ENCODE measurements at regions not wholly inside any gene's neighbourhood (a gene's known extent, or its start where the extent isn't known, plus 50 kb on each side); places are given as distances from the start of the nearest gene placed in this dataset.

DNA sequence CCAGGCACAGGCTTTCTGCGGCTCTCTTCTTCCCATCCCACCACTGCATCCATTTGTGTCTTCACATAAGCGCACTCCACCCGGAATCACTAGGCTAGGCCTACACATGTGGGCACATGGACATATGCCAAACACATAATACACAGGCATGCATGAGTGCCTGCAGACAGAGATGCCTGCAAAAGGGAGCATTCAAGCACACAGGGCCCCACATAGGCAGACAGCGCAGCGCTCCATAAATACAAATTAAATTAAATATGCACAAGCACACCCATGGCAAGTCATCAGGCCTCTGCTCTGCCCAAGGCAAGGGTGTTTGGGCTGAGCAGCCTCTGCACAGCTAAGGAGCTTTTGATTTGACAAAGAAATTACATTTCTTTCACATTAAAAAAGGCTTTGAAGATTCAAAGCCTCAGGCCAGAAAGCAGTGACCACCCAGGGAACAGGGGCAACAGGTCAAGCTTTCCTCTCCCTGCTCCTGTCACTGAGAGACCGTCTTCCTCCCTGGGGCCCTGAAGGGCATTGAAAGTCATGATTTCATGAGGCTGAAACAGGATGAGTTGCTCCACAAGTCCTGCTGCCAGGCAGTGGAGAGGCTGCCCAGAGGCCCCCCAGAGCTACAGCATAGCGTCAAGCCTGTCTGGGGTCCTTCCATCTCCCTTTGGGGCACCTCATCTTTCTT is 134.2 kb upstream of the LRFN2 start:
- Histone ChIP-seq H4K20me1 (ENCODE audit: insufficient read depth, low read length) (no peaks in the 10 kb centered on the region), H3K9me2 (ENCODE audit: low read depth, low read length) (no peaks in the 10 kb centered on the region), H3K4me1 (ENCODE audit: insufficient read depth, low read length, severe bottlenecking) (peaks cover 11% of the 10 kb centered on the region), H3K4me2 (ENCODE audit: low read length) (no peak overlapping the region), H3F3A (ENCODE audit: insufficient read depth, low read length) (no peaks in the 10 kb centered on the region), H3K27me3 (ENCODE audit: insufficient read depth, low read length) (no peaks in the 10 kb centered on the region), H3K9ac (ENCODE audit: low read length) (no peak overlapping the region), H3K4me3 (ENCODE audit: low read depth, low read length, poor library complexity, severe bottlenecking) (no peak overlapping the region), H3K27ac (ENCODE audit: low read depth, low read length, poor library complexity, severe bottlenecking) (no peak overlapping the region), H3K9me3 (ENCODE audit: low read length) (no peaks in the 10 kb centered on the region), H3K79me2 (ENCODE audit: insufficient read depth, low read length) (no peaks in the 10 kb centered on the region), H2AFZ (ENCODE audit: low read length) (no peak overlapping the region), H3K36me3 (ENCODE audit: insufficient read depth, low read length) (no peaks in the 10 kb centered on the region)
- no peak for TF ChIP-seq CTCF (IDR thresholded peaks at IDR 0.05; ENCODE audit: low read length)

GRCh38 chr6:40720375-40720748 is 133.2 kb upstream of the LRFN2 start:
- H3K4me1 ChIP-seq (ENCODE audit: insufficient read depth, low read length, severe bottlenecking) = peaks cover 11% of the 10 kb centered on the region
- no peaks in the 10 kb centered on the region for H3K9me2 ChIP-seq (ENCODE audit: low read depth, low read length)
- H3F3A ChIP-seq (ENCODE audit: insufficient read depth, low read length) = no peaks in the 10 kb centered on the region
- H3K9ac ChIP-seq (ENCODE audit: low read length) = no peak overlapping the region
- H3K4me2 ChIP-seq (ENCODE audit: low read length) = no peak overlapping the region
- H3K27me3 ChIP-seq (ENCODE audit: insufficient read depth, low read length) = peaks cover 2% of the 10 kb centered on the region; the same call in 1 of the 2 replicates
- H3K79me2 ChIP-seq (ENCODE audit: insufficient read depth, low read length) = no peaks in the 10 kb centered on the region
- H4K20me1 ChIP-seq (ENCODE audit: insufficient read depth, low read length) = no peaks in the 10 kb centered on the region
- H3K27ac ChIP-seq (ENCODE audit: low read depth, low read length, poor library complexity, severe bottlenecking) = no peak overlapping the region
- no peaks in the 10 kb centered on the region for H3K9me3 ChIP-seq (ENCODE audit: low read length)
- H3K36me3 ChIP-seq (ENCODE audit: insufficient read depth, low read length) = no peaks in the 10 kb centered on the region
- TF ChIP-seq EZH2 (IDR thresholded peaks at IDR 0.05; ENCODE audit: borderline replicate concordance, low read length) (no peak), CTCF (IDR thresholded peaks at IDR 0.05; ENCODE audit: low read length) (no peak)
- no peak overlapping the region for H2AFZ ChIP-seq (ENCODE audit: low read length)
- H3K4me3 ChIP-seq (ENCODE audit: low read depth, low read length, poor library complexity, severe bottlenecking) = no peak overlapping the region

DNA sequence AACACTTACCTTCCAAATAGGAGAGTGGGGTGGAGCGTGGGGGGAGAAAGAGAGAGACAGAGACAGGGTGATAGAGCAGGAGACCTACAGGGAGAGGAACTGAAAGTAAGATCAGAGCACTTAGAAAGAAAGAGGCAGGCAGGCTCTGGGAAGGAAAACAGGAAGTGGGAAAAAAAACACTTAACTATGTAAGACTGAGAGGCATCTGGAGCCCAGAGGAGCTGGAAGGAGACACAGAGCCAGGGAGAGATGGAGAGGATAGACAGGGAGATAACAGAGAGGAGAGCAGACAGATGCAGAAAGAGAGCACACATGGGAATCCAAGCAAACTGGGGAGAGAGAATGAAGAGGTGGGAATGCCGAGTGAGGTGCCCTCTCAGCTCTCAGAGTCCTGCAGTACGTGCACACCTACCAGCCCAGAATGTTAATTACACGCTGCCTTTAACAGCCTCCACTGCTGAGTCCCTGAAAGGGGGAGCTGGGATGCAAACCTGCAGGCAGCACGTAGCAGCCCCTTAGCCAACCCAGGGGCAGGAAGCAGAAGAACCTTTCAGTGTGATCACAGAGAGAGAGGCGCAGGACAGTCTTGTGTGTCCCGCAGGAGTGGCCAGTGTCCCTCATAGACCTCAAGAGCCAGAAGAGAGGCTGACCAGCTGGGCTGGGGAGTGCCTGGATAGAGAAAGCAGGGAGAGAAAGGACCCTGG is 132.7 kb upstream of the LRFN2 start:
- TF ChIP-seq EZH2 (IDR thresholded peaks at IDR 0.05; ENCODE audit: borderline replicate concordance, low read length) = no peak
- no peak for TF ChIP-seq CTCF (IDR thresholded peaks at IDR 0.05; ENCODE audit: low read length)
- H3K9me2 ChIP-seq (ENCODE audit: low read depth, low read length) = no peaks in the 10 kb centered on the region
- H3K4me1 ChIP-seq (ENCODE audit: insufficient read depth, low read length, severe bottlenecking) = peaks cover 11% of the 10 kb centered on the region
- no peaks in the 10 kb centered on the region for H3F3A ChIP-seq (ENCODE audit: insufficient read depth, low read length)
- no peaks in the 10 kb centered on the region for H3K36me3 ChIP-seq (ENCODE audit: insufficient read depth, low read length)
- no peak overlapping the region for H3K9ac ChIP-seq (ENCODE audit: low read length)
- no peak overlapping the region for H2AFZ ChIP-seq (ENCODE audit: low read length)
- H3K27ac ChIP-seq (ENCODE audit: low read depth, low read length, poor library complexity, severe bottlenecking) = no peak overlapping the region
- H3K4me2 ChIP-seq (ENCODE audit: low read length) = no peak overlapping the region
- no peaks in the 10 kb centered on the region for H3K79me2 ChIP-seq (ENCODE audit: insufficient read depth, low read length)
- H3K4me3 ChIP-seq (ENCODE audit: low read depth, low read length, poor library complexity, severe bottlenecking) = no peak overlapping the region
- no peaks in the 10 kb centered on the region for H4K20me1 ChIP-seq (ENCODE audit: insufficient read depth, low read length)
- H3K27me3 ChIP-seq (ENCODE audit: insufficient read depth, low read length) = peaks cover 5% of the 10 kb centered on the region; the same call in 1 of the 2 replicates
- no peaks in the 10 kb centered on the region for H3K9me3 ChIP-seq (ENCODE audit: low read length)
